GM12864 (cell line): ENCODE measurements at regions not wholly inside any gene's neighbourhood (a gene's known extent, or its start where the extent isn't known, plus 50 kb on each side); places are given as distances from the start of the nearest gene placed in this dataset.
"Not testable (repeated sequence)": the region's sequence is repeated elsewhere in the genome, so short reads cannot be mapped to it uniquely, and the experiment has no call there.

ENCODE experiments used
- DNase-seq: peaks from one replicate; pipeline ENCODE4 v3.0.0-alpha.2; 2011; ENCODE audit warnings: low read depth
- H3K4me3 ChIP-seq: 2 replicates; pipeline ENCODE4 v1.5.1; 2011; ENCODE audit warnings: mild to moderate bottlenecking, low read depth, low read length, control low read depth
- TF ChIP-seq, protein P1 (sequence below): IDR thresholded peaks from 2 replicates; pipeline ENCODE4 v1.5.1; 2011; ENCODE audit warnings: low read depth, mild to moderate bottlenecking, moderate library complexity, low read length, control low read depth, inconsistent platforms; ENCODE audit errors: missing control alignments

DNA sequence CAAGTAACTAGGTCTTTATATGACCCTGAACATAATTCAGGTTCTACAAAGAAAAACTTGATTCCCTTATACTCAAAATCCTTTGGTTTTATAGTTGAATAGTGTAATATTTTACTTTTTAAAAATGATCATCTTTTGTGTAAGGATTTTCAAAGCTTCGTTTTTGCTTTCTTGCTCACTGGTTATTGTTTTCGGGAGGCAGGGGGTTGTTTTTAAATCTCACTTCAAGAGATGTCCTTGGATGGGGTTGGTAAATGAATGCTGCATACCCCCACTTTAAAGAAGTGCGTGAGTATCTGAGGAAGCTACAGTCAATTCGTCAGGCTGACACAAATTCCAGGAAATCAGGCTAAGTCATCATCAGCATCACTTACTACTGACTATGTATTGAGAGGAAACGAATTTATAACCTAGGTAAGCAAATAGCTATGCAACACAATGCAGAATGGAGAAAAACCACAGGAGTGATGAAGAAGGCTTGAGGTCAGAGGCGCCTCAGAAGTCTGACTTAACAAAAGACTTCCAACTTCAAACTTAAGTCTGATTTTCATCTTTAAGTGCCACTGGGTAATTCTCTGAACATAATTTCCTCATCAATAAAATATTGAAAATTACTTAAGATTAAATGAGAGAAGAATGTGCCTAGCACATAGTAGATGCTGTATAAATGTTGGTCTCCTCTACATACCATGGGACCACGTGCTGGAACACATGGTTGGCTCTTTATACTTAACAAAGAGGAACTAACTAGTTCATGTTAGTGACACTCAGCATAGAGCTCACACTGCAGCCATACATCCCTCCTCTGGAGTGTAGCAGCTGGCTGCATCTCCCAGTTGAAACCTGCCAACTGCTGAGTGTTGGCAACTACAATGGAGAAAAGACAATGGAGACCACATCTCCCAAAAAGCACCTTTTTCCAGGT lies 106.0 kb upstream of the KIF2A start:
- H3K4me3 ChIP-seq, result no peak overlapping the region
- TF ChIP-seq, protein P1, sequence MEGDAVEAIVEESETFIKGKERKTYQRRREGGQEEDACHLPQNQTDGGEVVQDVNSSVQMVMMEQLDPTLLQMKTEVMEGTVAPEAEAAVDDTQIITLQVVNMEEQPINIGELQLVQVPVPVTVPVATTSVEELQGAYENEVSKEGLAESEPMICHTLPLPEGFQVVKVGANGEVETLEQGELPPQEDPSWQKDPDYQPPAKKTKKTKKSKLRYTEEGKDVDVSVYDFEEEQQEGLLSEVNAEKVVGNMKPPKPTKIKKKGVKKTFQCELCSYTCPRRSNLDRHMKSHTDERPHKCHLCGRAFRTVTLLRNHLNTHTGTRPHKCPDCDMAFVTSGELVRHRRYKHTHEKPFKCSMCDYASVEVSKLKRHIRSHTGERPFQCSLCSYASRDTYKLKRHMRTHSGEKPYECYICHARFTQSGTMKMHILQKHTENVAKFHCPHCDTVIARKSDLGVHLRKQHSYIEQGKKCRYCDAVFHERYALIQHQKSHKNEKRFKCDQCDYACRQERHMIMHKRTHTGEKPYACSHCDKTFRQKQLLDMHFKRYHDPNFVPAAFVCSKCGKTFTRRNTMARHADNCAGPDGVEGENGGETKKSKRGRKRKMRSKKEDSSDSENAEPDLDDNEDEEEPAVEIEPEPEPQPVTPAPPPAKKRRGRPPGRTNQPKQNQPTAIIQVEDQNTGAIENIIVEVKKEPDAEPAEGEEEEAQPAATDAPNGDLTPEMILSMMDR, result no peak
- DNase-seq, result no peak

DNA sequence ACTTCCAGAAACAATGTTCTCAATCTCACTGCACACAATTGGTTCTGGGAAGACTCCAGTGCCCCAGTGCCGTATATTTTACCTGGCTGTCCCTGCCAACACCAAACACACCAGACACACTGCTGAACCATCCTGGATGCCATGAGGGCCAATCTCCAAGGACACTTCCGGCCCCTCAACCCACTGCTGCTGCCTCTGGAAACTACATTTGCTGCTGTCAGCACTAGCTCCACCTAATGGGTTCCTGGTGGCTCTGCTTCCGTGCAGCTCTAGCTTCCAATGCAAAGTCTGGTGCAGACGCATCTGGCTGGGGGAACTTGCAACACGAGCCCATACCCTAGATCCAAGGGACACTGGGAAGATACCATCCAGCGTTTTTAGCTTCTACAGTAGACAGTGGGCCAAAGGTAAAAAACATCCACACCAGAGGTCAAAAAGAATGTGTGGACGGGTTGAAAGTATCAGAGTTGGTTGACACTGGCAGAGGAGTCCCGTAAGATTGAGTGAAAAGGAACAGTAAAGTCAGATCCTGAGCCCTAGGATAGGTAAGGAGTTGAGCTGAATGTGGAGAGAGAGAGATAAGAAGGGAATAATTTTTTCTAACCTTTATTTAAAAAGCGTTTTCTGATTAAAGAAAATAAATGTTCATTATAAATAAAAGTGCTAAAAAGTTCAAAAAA lies 99.7 kb upstream of the KIF2A start:
- no peak for DNase-seq
- TF ChIP-seq, protein P1, result peak; percentile 10
- H3K4me3 ChIP-seq, result no peak overlapping the region

DNA sequence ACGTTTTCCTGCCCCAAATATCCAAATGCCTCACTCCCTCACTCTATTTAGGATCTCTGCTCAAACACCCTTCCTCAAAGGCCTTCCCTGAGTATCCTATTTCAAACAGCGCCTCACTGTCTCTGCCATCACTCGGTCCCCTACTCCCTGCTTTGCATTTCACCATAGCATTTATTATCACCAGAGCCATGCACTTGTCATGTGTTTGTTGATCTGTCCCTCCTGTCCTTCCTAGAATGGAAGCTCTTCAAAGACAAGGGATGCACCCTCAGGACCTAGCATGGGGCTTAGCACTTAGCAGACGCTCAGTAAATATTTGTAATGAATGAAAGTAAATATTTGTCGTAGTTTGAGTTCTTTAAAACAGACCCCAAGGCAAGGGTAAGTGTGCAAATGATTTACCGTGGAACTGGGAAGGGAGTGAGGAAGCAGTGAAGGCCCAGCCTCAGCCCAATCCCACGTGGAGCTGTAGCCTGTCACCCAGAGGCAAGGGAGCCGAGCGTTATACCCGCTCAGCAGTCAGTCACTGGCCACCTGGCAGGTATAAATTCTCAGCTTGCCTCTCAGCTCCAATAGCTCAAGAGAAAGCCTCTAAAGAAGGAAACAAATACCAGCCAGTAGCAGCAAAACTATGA lies 97.7 kb upstream of the KIF2A start:
- DNase-seq, result no peak

DNA sequence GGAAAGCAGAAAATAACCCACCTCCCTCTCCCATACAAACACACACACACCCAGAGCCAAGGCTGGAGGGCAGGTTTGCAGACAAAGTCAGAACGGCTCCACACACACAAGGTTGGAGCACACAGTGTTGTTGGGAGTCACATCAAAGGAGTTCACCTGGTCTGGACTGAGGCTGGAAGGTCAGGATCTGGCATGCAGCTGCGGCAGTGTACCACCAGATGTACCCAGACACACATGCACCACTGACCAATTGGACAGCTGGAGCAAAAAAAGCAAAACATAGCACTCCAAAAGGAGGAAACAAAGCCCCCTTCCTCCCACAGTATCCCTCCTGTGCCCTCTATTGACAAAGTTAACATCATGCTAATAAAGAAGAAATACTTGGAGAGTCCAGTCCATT lies 94.6 kb upstream of the KIF2A start:
- no peak overlapping the region for H3K4me3 ChIP-seq
- TF ChIP-seq, protein P1, result no peak
- DNase-seq, result no peak

More for the DNA sequence above, 97.7 kb upstream of the KIF2A start:
- TF ChIP-seq, protein P1, result no peak
- H3K4me3 ChIP-seq, result no peak overlapping the region

- no peak overlapping the region for H3K4me3 ChIP-seq
- no peak for DNase-seq
- TF ChIP-seq, protein P1, result no peak
Measured at GRCh38 chr5:62212648-62213047, 93.4 kb upstream of the KIF2A start.

DNA sequence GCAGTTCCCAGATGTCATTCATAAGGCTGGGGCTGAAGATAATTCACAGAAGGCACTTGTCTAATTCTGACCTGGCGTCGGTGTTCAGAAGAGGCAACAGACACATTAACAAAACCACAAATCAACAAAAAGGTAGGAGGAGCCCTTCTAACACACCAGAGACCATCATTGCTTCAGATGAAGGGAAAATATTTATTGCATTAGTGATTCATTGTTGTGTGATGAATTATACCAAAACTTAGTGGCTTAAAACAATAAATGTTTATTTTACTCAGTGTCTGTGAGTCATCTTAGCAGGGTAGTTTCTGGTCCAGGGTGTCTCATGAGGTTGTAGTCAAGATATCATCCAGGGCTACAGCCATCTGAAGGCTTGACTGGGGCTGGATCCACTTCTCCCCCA lies 91.3 kb upstream of the KIF2A start:
- no peak overlapping the region for H3K4me3 ChIP-seq
- DNase-seq, result no peak
- TF ChIP-seq, protein P1, result no peak

- H3K4me3 ChIP-seq, DNase-seq: not testable (repeated sequence)
Measured at GRCh38 chr5:62216603-62217002, 89.4 kb upstream of the KIF2A start.

GRCh38 chr5:62217095-62217494 lies 88.9 kb upstream of the KIF2A start:
- DNase-seq, H3K4me3 ChIP-seq: not testable (repeated sequence)

GRCh38 chr5:62218860-62219259 lies 87.1 kb upstream of the KIF2A start:
- not testable (repeated sequence) for H3K4me3 ChIP-seq, DNase-seq

DNA sequence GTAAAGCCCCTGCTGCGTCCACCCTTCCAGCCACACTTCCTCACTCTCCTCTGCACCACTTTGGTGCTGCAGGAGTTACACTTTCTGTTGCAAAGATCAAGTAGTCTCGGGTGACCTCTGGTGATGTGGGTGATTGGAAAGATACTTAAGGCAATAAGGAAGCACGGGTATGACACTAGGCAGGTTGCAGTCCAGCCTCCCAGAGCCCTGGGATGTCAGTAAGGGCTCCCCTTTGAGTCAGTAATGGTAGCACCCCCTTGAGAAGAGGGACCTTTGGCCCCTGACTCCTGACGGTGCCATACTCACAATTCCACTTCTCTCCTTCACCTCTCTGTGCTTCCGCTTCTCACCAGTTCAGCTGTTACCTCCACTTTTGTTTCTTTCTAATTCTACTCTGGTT lies 84.1 kb upstream of the KIF2A start:
- not testable (repeated sequence) for H3K4me3 ChIP-seq, DNase-seq

DNA sequence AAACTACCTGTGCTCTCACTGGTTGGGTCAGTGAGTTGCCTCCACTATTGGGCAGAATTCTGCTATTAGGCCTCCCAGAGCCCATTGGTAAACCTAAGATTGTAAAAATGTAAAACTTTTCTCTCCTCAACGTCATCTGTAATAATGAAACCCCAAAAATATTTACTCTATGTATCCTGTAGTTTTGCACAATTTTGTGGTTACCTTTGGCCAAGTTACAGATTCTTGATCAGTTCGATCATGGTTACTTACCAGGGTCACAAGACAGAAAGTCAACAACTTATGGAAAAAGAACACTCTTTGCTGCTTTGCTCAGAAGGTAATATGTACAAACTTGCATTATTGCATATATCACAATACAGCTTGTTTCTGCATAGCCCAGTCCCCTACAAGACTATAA lies 83.7 kb upstream of the KIF2A start:
- H3K4me3 ChIP-seq, DNase-seq: not testable (repeated sequence)
